Activated CD4-positive, alpha-beta T cell treated with anti-CD3 and anti-CD28 coated beads for 48 hours (primary cell): ENCODE measurements at regions not wholly inside any gene's neighbourhood (a gene's known extent, or its start where the extent isn't known, plus 50 kb on each side); places are given as distances from the start of the nearest gene placed in this dataset.

ENCODE experiments used
- DNase-seq: peaks from one replicate; pipeline ENCODE4 v3.0.0-alpha.2; 2020

GRCh38 chr10:78873413-78873812, 195.4 kb upstream of the ZMIZ1 start:
- no peak for DNase-seq

- DNase-seq = no peak
These were observed 193.4 kb upstream of the ZMIZ1 start for GRCh38 chr10:78875331-78875877.

GRCh38 chr10:78875932-78876331, 192.8 kb upstream of the ZMIZ1 start:
- DNase-seq = no peak

GRCh38 chr10:78876449-78876848, 192.3 kb upstream of the ZMIZ1 start:
- DNase-seq = no peak

GRCh38 chr10:78879621-78880020, 189.1 kb upstream of the ZMIZ1 start:
- DNase-seq = no peak

GRCh38 chr10:78886129-78886528, 182.6 kb upstream of the ZMIZ1 start:
- DNase-seq = no peak

- no peak for DNase-seq
These were observed 179.2 kb upstream of the ZMIZ1 start for GRCh38 chr10:78889536-78890063.

GRCh38 chr10:78890506-78890905, 178.3 kb upstream of the ZMIZ1 start:
- DNase-seq = no peak

- no peak for DNase-seq
These were observed 177.0 kb upstream of the ZMIZ1 start for GRCh38 chr10:78891741-78892140.

- DNase-seq = no peak
These were observed 176.2 kb upstream of the ZMIZ1 start for GRCh38 chr10:78892338-78893176.

- no peak for DNase-seq
These were observed 175.5 kb upstream of the ZMIZ1 start for GRCh38 chr10:78893217-78893616.

- no peak for DNase-seq
These were observed 174.5 kb upstream of the ZMIZ1 start for GRCh38 chr10:78894089-78894840.

GRCh38 chr10:78894841-78895195, 173.9 kb upstream of the ZMIZ1 start:
- no peak for DNase-seq

- no peak for DNase-seq
These were observed 173.3 kb upstream of the ZMIZ1 start for GRCh38 chr10:78895469-78895868.

GRCh38 chr10:78896159-78896928, 172.4 kb upstream of the ZMIZ1 start:
- no peak for DNase-seq

- DNase-seq = no peak
These were observed 170.2 kb upstream of the ZMIZ1 start for GRCh38 chr10:78898341-78899097.

GRCh38 chr10:78899098-78899754, 169.5 kb upstream of the ZMIZ1 start:
- no peak for DNase-seq

GRCh38 chr10:78899996-78900714, 168.6 kb upstream of the ZMIZ1 start:
- no peak for DNase-seq

- DNase-seq = no peak
These were observed 167.9 kb upstream of the ZMIZ1 start for GRCh38 chr10:78900715-78901430.

- DNase-seq = no peak
These were observed 167.1 kb upstream of the ZMIZ1 start for GRCh38 chr10:78901694-78902093.
